WTC11 (cell line): ENCODE measurements at regions not wholly inside any gene's neighbourhood (a gene's known extent, or its start where the extent isn't known, plus 50 kb on each side); places are given as distances from the start of the nearest gene placed in this dataset.

Source experiments
- ATF2 ChIP-seq: sonication (generic); formaldehyde crosslinking; IDR thresholded peaks from 2 replicates; pipeline ENCODE4 v1.8.1; 2022; ENCODE audit warnings: low read depth, missing genetic modification reagents, borderline replicate concordance
- CTCF ChIP-seq: fragments of 200-600 bp; IDR thresholded peaks from 2 replicates; pipeline ENCODE4 v1.8.0; 2022; ENCODE audit warnings: antibody characterized with exemption
- HMGXB4 ChIP-seq: sonication (generic); formaldehyde crosslinking; IDR thresholded peaks from 2 replicates; pipeline ENCODE4 v1.8.1; 2023; ENCODE audit warnings: mild to moderate bottlenecking, moderate library complexity, missing genetic modification reagents
- SMAD3 ChIP-seq: sonication (generic); formaldehyde crosslinking; IDR thresholded peaks from 2 replicates; pipeline ENCODE4 v1.8.0; 2022; ENCODE audit warnings: missing genetic modification reagents, mild to moderate bottlenecking, borderline replicate concordance
- TP53 ChIP-seq: sonication (generic); formaldehyde crosslinking; IDR thresholded peaks from 2 replicates; pipeline ENCODE4 v1.8.1; 2023; ENCODE audit warnings: mild to moderate bottlenecking, missing genetic modification reagents
- ZNF121 ChIP-seq: sonication (generic); formaldehyde crosslinking; IDR thresholded peaks from 2 replicates; pipeline ENCODE4 v1.8.0; 2023; ENCODE audit warnings: missing genetic modification reagents
- ZNF232 ChIP-seq: sonication (generic); formaldehyde crosslinking; IDR thresholded peaks from 2 replicates; pipeline ENCODE4 v1.8.0; 2022; ENCODE audit warnings: mild to moderate bottlenecking, missing genetic modification reagents
- ZNF263 ChIP-seq: sonication (generic); formaldehyde crosslinking; IDR thresholded peaks from 2 replicates; pipeline ENCODE4 v1.8.1; 2022; ENCODE audit warnings: low read depth, mild to moderate bottlenecking, moderate library complexity, missing genetic modification reagents
- ZNF317 ChIP-seq: sonication (generic); formaldehyde crosslinking; IDR thresholded peaks from 2 replicates; pipeline ENCODE4 v1.8.1; 2023; ENCODE audit warnings: low read depth, mild to moderate bottlenecking, moderate library complexity, missing genetic modification reagents, borderline replicate concordance
- ZSCAN18 ChIP-seq: fragments of 250-450 bp; sonication (Bioruptor Pico); IDR thresholded peaks from 2 replicates; pipeline ENCODE4 v2.1.2; 2022; ENCODE audit warnings: mild to moderate bottlenecking, moderate library complexity

- no peak for TF ChIP-seq CTCF
- no peak for TF ChIP-seq ATF2 (CRISPR knock-in tag)
- no peak for TF ChIP-seq ZNF121 (CRISPR knock-in tag)
- TF ChIP-seq ZNF317 (CRISPR knock-in tag): no peak
- TF ChIP-seq ZNF263 (CRISPR knock-in tag): no peak
- TF ChIP-seq TP53 (CRISPR knock-in tag): no peak
- no peak for TF ChIP-seq ZNF232 (CRISPR knock-in tag)
- no peak for TF ChIP-seq SMAD3
- no peak for TF ChIP-seq HMGXB4 (CRISPR knock-in tag)
- TF ChIP-seq ZSCAN18: no peak
Observed at GRCh38 chr4:96991083-96991482, 1151.2 kb downstream of the PDHA2 start.
